ENCODE measurements at regions not wholly inside any gene's neighbourhood (a gene's known extent, or its start where the extent isn't known, plus 50 kb on each side); places are given as distances from the start of the nearest gene placed in this dataset.

DNA sequence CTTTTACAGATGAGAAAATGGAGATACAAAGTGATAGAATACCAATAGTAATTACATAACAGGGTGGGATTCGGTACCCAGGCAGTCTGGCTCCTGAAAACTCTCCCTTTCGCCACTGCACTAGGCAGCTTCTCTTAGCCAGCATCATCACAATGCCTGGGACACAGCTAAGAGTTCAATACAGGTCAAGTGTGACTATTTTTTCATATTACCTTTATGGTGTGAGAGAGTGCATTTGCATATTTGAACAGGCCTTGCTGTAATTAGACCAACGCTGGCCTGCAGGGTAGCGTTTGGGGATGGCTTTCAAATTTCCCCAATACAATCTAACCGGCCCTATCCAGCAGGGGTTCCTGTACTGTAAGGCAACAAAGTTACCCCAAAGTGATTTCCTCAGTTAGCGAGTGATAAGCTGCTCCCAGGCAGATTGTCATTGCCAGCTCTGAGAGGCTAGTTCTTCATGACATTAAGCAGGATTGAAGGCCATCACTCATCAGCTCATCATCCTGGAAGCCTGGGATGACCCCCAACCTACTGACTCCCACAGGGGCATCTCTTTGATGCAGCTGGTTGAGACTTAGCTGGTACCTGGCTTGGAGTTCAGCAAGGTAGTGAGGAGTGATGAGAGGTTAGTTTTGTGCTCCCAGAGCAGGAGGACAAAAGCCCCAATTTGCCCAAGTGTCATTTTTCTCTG, 836.8 kb upstream of the LCORL start (continued):
- no peak for TF ChIP-seq CEBPZ (IDR thresholded peaks at IDR 0.05; ENCODE audit: low read depth, low read length)
- TF ChIP-seq SMAD5 (IDR thresholded peaks at IDR 0.05; ENCODE audit: low read depth) = no peak

GRCh38 chr4:18850867-18851266, 829.3 kb upstream of the LCORL start:
- no TSS peak for BruUV-seq (replicated peaks)
- CTCF ChIA-PET = interaction anchor here (0.9 kb wide), 1 partner anchor 15 kb away, joined by 3 read pairs; no protein-coding TSS in a partner anchor

More at GRCh38 chr4:18850867-18851266, 829.3 kb upstream of the LCORL start:
- ATAC-seq (no peak), DNase-seq (ENCODE audit: low read depth, low spot score) (no peak), FAIRE-seq (no peak)
- ChIA-PET RAD21 (ENCODE audit: unreplicated experiment) (no interaction called here), POLR2A (no interaction called here), SMC1A (ENCODE audit: uncharacterized antibody, unreplicated experiment) (no interaction called here)
- Histone ChIP-seq H3K9me3 (replicated peaks; ENCODE audit: control insufficient read depth, insufficient read depth, low read length) (no peaks in the 10 kb centered on the region), H3K27ac (ENCODE audit: control insufficient read depth, insufficient read depth) (no peak overlapping the region), H3K4me1 (ENCODE audit: control insufficient read depth, insufficient read depth, low read length) (no peaks in the 10 kb centered on the region), H3K36me3 (ENCODE audit: control insufficient read depth in 2 of 2, insufficient read depth in 2 of 2, low read length in 1 of 2) (no peaks in the 10 kb centered on the region), H2AFZ (ENCODE audit: control insufficient read depth, low read depth, low read length) (no peak overlapping the region), H3K79me2 (ENCODE audit: control insufficient read depth, insufficient read depth, low read length) (no peaks in the 10 kb centered on the region), H3K4me3 (no peak overlapping the region), H4K20me1 (ENCODE audit: control insufficient read depth, insufficient read depth) (no peaks in the 10 kb centered on the region), H3K27me3 (replicated peaks in 1 of 2; ENCODE audit: control insufficient read depth in 2 of 2, insufficient read depth in 2 of 2, low read length in 1 of 2) (no peaks in the 10 kb centered on the region), H3K9ac (ENCODE audit: control insufficient read depth, insufficient read depth, low read length) (no peak overlapping the region), H3K4me2 (ENCODE audit: control insufficient read depth, insufficient read depth) (no peak overlapping the region)
- TF ChIP-seq NBN (IDR thresholded peaks at IDR 0.05) (no peak), TCF12 (IDR thresholded peaks at IDR 0.05; ENCODE audit: low read depth, low read length) (no peak), USF1 (IDR thresholded peaks at IDR 0.05; ENCODE audit: borderline replicate concordance, extremely low read length, insufficient read depth, low read depth, low read length) (no peak), NFIC (IDR thresholded peaks at IDR 0.05; ENCODE audit: low read depth, low read length) (no peak), SIN3A (IDR thresholded peaks at IDR 0.05; ENCODE audit: low read depth, low read length) (no peak), SIX5 (IDR thresholded peaks at IDR 0.05; ENCODE audit: low read depth, low read length, severe bottlenecking) (no peak), MXI1 (IDR thresholded peaks at IDR 0.05; ENCODE audit: low read depth, low read length) (no peak)
- 3% methylated on average over 2 of the region's 2 CpGs for WGBS (ENCODE audit: insufficient coverage, insufficient replicate concordance, low lambda C conversion rate, missing lambda C conversion rate)
- in situ Hi-C loops (cut with MboI) = no loop called here
- intact Hi-C loops (cut with micrococcal nuclease; ENCODE audit: unreplicated experiment) = no loop called here

All from GM12878 (cell line).